H9 (cell line): ENCODE measurements at regions not wholly inside any gene's neighbourhood (a gene's known extent, or its start where the extent isn't known, plus 50 kb on each side); places are given as distances from the start of the nearest gene placed in this dataset.

Experiments used
- DNase-seq: peaks from one replicate; pipeline ENCODE4 v3.0.0-alpha.2; 2017
- H2AFZ ChIP-seq: one replicate; pipeline ENCODE4 v1.6.1; 2013; ENCODE audit warnings: mild to moderate bottlenecking, low read length, control low read depth, moderate library complexity
- H2AK5ac ChIP-seq: 2 replicates; pipeline ENCODE4 v1.6.1; 2013; ENCODE audit warnings: low read length, control low read depth, mixed read lengths; ENCODE audit not compliant: insufficient read length
- H2BK120ac ChIP-seq: one replicate; pipeline ENCODE4 v1.6.1; 2013; ENCODE audit warnings: low read depth, mild to moderate bottlenecking, low read length, control low read depth, inconsistent platforms; ENCODE audit not compliant: poor library complexity, severe bottlenecking
- H2BK12ac ChIP-seq: 2 replicates; pipeline ENCODE4 v1.6.1; 2013; ENCODE audit warnings: low read length, control low read depth, mixed read lengths, low read depth; ENCODE audit not compliant: insufficient read length
- H2BK15ac ChIP-seq: 2 replicates; pipeline ENCODE4 v1.6.1; 2013; ENCODE audit warnings: low read depth, low read length, control low read depth
- H2BK20ac ChIP-seq: one replicate; pipeline ENCODE4 v1.6.1; 2013; ENCODE audit warnings: low read depth, mild to moderate bottlenecking, low read length, control low read depth, inconsistent platforms; ENCODE audit not compliant: poor library complexity, severe bottlenecking
- H2BK5ac ChIP-seq: 2 replicates; pipeline ENCODE4 v1.6.1; 2013; ENCODE audit warnings: low read length, control low read depth, mixed read lengths; ENCODE audit not compliant: insufficient read length
- H3K14ac ChIP-seq: 2 replicates; pipeline ENCODE4 v1.6.1; 2013; ENCODE audit warnings: low read length, control low read depth; ENCODE audit not compliant: insufficient read depth
- H3K18ac ChIP-seq: 2 replicates; pipeline ENCODE4 v1.6.1; 2013; ENCODE audit warnings: low read depth, mild to moderate bottlenecking, mixed read lengths, low read length, control low read depth; ENCODE audit not compliant: insufficient read length
- H3K23ac ChIP-seq: 2 replicates; pipeline ENCODE4 v1.6.1; 2013; ENCODE audit warnings: low read length, control low read depth, mixed read lengths, low read depth; ENCODE audit not compliant: insufficient read length
- H3K23me2 ChIP-seq: 2 replicates; pipeline ENCODE4 v1.6.1; 2013; ENCODE audit warnings: low read depth, mild to moderate bottlenecking, mixed read lengths, low read length, control low read depth; ENCODE audit not compliant: insufficient read length, poor library complexity, severe bottlenecking
- H3K27ac ChIP-seq: 2 replicates; pipeline ENCODE4 v1.5.1; 2013; ENCODE audit warnings: low read length, control low read depth, mixed read lengths, low read depth; ENCODE audit not compliant: insufficient read length
- H3K27me3 ChIP-seq: 2 replicates; pipeline ENCODE4 v1.6.1; 2013; ENCODE audit warnings: low read length, control low read depth, inconsistent platforms; ENCODE audit not compliant: insufficient read depth
- H3K4ac ChIP-seq: 2 replicates; pipeline ENCODE4 v1.6.1; 2013; ENCODE audit warnings: low read depth, mild to moderate bottlenecking, control low read depth, inconsistent platforms, low read length, moderate library complexity
- H3K4me1 ChIP-seq: 2 replicates; pipeline ENCODE4 v1.6.1; 2013; ENCODE audit warnings: low read length, control low read depth, inconsistent platforms; ENCODE audit not compliant: insufficient read depth
- H3K4me2 ChIP-seq: 2 replicates; pipeline ENCODE4 v1.6.1; 2013; ENCODE audit warnings: low read length, control low read depth, mixed read lengths; ENCODE audit not compliant: insufficient read length, insufficient read depth
- H3K56ac ChIP-seq: 2 replicates; pipeline ENCODE4 v1.6.1; 2013; ENCODE audit warnings: low read depth, mild to moderate bottlenecking, mixed read lengths, low read length, control low read depth; ENCODE audit not compliant: insufficient read length
- H3K79me1 ChIP-seq: 2 replicates; pipeline ENCODE4 v1.6.1; 2013; ENCODE audit warnings: low read depth, mild to moderate bottlenecking, moderate library complexity, low read length, control low read depth, inconsistent platforms; ENCODE audit not compliant: insufficient read depth, poor library complexity, severe bottlenecking
- H3K79me2 ChIP-seq: 2 replicates; pipeline ENCODE4 v1.6.1; 2013; ENCODE audit warnings: low read length, control low read depth, inconsistent platforms; ENCODE audit not compliant: insufficient read depth
- H3K9ac ChIP-seq: 2 replicates; pipeline ENCODE4 v1.6.1; 2013; ENCODE audit warnings: low read length, control low read depth, mixed read lengths; ENCODE audit not compliant: insufficient read length; ENCODE audit errors: extremely low read depth
- H3K9me3 ChIP-seq: one replicate; pipeline ENCODE4 v1.6.1; 2013; ENCODE audit warnings: low read depth, low read length, inconsistent platforms; ENCODE audit not compliant: control insufficient read depth
- H3T11ph ChIP-seq: one replicate; pipeline ENCODE4 v1.6.1; 2013; ENCODE audit warnings: mild to moderate bottlenecking, low read length, control low read depth, inconsistent platforms
- H4K20me1 ChIP-seq: one replicate; pipeline ENCODE4 v1.6.1; 2013; ENCODE audit not compliant: control insufficient read depth, insufficient read length, insufficient read depth
- H4K5ac ChIP-seq: 2 replicates; pipeline ENCODE4 v1.6.1; 2013; ENCODE audit warnings: low read depth, mild to moderate bottlenecking, mixed read lengths, low read length, control low read depth; ENCODE audit not compliant: insufficient read length
- H4K8ac ChIP-seq: replicated peaks from 2 replicates; pipeline ENCODE4 v1.6.1; 2013; ENCODE audit warnings: low read length, control low read depth, mixed read lengths, low read depth; ENCODE audit not compliant: insufficient read length
- H4K91ac ChIP-seq: 2 replicates; pipeline ENCODE4 v1.6.1; 2013; ENCODE audit warnings: low read depth, mild to moderate bottlenecking, moderate library complexity, mixed read lengths, low read length, control low read depth; ENCODE audit not compliant: insufficient read length
- H3K27ac Mint-ChIP-seq, 3 experiments: 2 replicates in 2 of 3; 3 replicates in 1 of 3; pipeline ENCODE4 v1.8.0; 2020 to 2021; ENCODE audit warnings: mixed read lengths in 3 of 3, mild to moderate bottlenecking in 1 of 3, moderate library complexity in 1 of 3
- H3K27me3 Mint-ChIP-seq: 2 replicates; pipeline ENCODE4 v1.8.0; 2021; ENCODE audit warnings: low read depth, mild to moderate bottlenecking, moderate library complexity, mixed read lengths
- H3K36me3 Mint-ChIP-seq, 3 experiments: 2 replicates in 2 of 3; 3 replicates in 1 of 3; pipeline ENCODE4 v1.8.0; 2020 to 2021; ENCODE audit warnings: low read depth in 3 of 3, mixed read lengths in 3 of 3; ENCODE audit not compliant: insufficient read depth in 1 of 3
- H3K4me1 Mint-ChIP-seq, 2 experiments: 2 replicates each; pipeline ENCODE4 v1.8.0; 2020; ENCODE audit warnings: mixed read lengths in 2 of 2
- H3K4me3 Mint-ChIP-seq, 2 experiments: 2 replicates in 1 of 2; 3 replicates in 1 of 2; pipeline ENCODE4 v1.8.0; 2020 to 2021; ENCODE audit warnings: mild to moderate bottlenecking in 2 of 2, mixed read lengths in 2 of 2, moderate library complexity in 1 of 2
- H3K9me3 Mint-ChIP-seq, 2 experiments: 2 replicates in 1 of 2; 3 replicates in 1 of 2; pipeline ENCODE4 v1.8.0; 2020; ENCODE audit warnings: mild to moderate bottlenecking in 2 of 2, mixed read lengths in 2 of 2, moderate library complexity in 1 of 2
- CTCF ChIP-seq: fragments of 200-600 bp; sonication (generic); conservative IDR thresholded peaks from 3 replicates; pipeline ENCODE4 v1.8.0; 2021; ENCODE audit warnings: antibody characterized with exemption, mild to moderate bottlenecking
- WGBS: extraction: QIAGEN DNeasy Blood & Tissue Kit; methylation state at CpG from one replicate; pipeline ENCODE4 v1.1.7; 2013; ENCODE audit warnings: missing lambda C conversion rate, low lambda C conversion rate, mixed read lengths; ENCODE audit not compliant: insufficient read length; ENCODE audit errors: extremely low coverage; 5-methylcytosine and 5-hydroxymethylcytosine counted together

- DNase-seq: no peak
- Histone ChIP-seq H3K79me1 (no peaks in the 10 kb centered on the region), H3K23ac (no peak overlapping the region), H4K91ac (no peak overlapping the region), H2BK12ac (no peak overlapping the region), H2BK5ac (no peak overlapping the region), H2BK15ac (no peak overlapping the region), H2BK20ac (no peak overlapping the region), H3K27ac (no peak overlapping the region), H3K18ac (no peak overlapping the region), H3T11ph (no peak overlapping the region), H2BK120ac (no peak overlapping the region), H4K8ac (no peak overlapping the region), H3K9me3 (no peaks in the 10 kb centered on the region), H4K20me1 (no peaks in the 10 kb centered on the region), H3K27me3 (no peaks in the 10 kb centered on the region), H3K9ac (no peak overlapping the region), H3K56ac (no peak overlapping the region), H3K14ac (no peak overlapping the region), H2AK5ac (no peak overlapping the region), H3K4me1 (peaks cover 3% of the 10 kb centered on the region; the same call in 1 of the 2 replicates), H3K4ac (no peak overlapping the region), H3K23me2 (no peaks in the 10 kb centered on the region), H3K4me2 (no peak overlapping the region), H2AFZ (no peak overlapping the region), H3K79me2 (no peaks in the 10 kb centered on the region), H4K5ac (no peak overlapping the region)
- no peak overlapping the region for H3K4me3 Mint-ChIP-seq
- no peak for TF ChIP-seq CTCF
- no peaks in the 10 kb centered on the region for H3K27me3 Mint-ChIP-seq
- peaks cover 10 to 11% of the 10 kb centered on the region in 2 experiments for H3K4me1 Mint-ChIP-seq
- WGBS: no CpG with 5 or more reads among the region's 3 CpGs
- no peaks in the 10 kb centered on the region for H3K9me3 Mint-ChIP-seq
- no peak overlapping the region for H3K27ac Mint-ChIP-seq
- H3K36me3 Mint-ChIP-seq: no peaks in the 10 kb centered on the region
These were observed 114.0 kb upstream of the LNX1 start for GRCh38 chr4:53705151-53705764.
